OCI-LY1 (cell line): ENCODE measurements at regions not wholly inside any gene's neighbourhood (a gene's known extent, or its start where the extent isn't known, plus 50 kb on each side); places are given as distances from the start of the nearest gene placed in this dataset.

Experiments used
- EZH2 ChIP-seq: fragments of 200-600 bp; sonication (generic), shearing (Covaris generic); IDR thresholded peaks from 2 replicates; pipeline ENCODE4 v1.8.0; 2017; ENCODE audit warnings: borderline replicate concordance, mixed run types, mild to moderate bottlenecking, antibody characterized with exemption, low read length, moderate library complexity, mixed read lengths
- TF ChIP-seq, protein P1 (sequence below): fragments of 200-600 bp; sonication (generic), shearing (Covaris generic); IDR thresholded peaks from 2 replicates; pipeline ENCODE4 v1.5.1; 2017; ENCODE audit warnings: mild to moderate bottlenecking, antibody characterized with exemption, low read length, moderate library complexity, mixed read lengths

DNA sequence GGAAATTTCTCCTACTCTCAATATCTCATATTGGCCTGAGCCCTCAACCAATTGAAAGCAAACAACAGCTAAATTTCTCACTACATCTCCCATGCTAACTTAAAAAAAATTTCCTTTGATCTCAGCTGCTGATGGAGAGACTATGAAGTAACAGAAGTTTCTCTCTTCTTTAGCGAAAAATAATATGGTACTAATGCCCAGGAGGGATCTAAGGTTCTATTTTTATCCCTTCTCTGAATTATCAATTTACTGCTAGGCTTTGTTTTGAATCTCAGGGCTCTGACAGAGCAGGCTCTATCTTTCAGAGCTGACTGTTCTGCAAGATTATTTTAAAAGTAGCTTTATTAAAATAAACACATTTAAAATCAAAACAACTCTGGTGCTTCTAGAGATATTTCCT is 558.6 kb downstream of the KCNA4 start:
- TF ChIP-seq EZH2, result no peak
- TF ChIP-seq, protein P1, sequence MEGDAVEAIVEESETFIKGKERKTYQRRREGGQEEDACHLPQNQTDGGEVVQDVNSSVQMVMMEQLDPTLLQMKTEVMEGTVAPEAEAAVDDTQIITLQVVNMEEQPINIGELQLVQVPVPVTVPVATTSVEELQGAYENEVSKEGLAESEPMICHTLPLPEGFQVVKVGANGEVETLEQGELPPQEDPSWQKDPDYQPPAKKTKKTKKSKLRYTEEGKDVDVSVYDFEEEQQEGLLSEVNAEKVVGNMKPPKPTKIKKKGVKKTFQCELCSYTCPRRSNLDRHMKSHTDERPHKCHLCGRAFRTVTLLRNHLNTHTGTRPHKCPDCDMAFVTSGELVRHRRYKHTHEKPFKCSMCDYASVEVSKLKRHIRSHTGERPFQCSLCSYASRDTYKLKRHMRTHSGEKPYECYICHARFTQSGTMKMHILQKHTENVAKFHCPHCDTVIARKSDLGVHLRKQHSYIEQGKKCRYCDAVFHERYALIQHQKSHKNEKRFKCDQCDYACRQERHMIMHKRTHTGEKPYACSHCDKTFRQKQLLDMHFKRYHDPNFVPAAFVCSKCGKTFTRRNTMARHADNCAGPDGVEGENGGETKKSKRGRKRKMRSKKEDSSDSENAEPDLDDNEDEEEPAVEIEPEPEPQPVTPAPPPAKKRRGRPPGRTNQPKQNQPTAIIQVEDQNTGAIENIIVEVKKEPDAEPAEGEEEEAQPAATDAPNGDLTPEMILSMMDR, result no peak
